ENCODE measurements at regions not wholly inside any gene's neighbourhood (a gene's known extent, or its start where the extent isn't known, plus 50 kb on each side); places are given as distances from the start of the nearest gene placed in this dataset.

DNA sequence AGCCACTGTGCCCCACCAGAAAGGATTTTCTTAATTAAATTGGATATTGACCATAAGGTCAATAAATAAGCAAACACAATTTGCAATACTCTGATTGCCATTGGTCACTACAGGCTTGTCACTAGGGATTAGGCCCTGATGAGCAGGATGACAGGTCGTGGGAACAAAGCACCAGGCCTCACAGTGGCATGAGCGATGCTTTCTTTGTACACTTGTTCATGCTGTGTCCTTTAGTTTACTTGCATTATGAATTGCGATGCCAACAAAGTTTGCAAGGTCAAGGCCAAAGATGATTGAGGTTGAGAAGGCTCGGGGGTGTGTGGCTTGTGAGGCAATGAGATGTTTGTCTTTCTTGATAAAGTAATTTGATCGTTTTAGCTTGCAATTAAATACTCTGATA is 136.0 kb downstream of the TTC8 start:
- TF ChIP-seq, protein P1, sequence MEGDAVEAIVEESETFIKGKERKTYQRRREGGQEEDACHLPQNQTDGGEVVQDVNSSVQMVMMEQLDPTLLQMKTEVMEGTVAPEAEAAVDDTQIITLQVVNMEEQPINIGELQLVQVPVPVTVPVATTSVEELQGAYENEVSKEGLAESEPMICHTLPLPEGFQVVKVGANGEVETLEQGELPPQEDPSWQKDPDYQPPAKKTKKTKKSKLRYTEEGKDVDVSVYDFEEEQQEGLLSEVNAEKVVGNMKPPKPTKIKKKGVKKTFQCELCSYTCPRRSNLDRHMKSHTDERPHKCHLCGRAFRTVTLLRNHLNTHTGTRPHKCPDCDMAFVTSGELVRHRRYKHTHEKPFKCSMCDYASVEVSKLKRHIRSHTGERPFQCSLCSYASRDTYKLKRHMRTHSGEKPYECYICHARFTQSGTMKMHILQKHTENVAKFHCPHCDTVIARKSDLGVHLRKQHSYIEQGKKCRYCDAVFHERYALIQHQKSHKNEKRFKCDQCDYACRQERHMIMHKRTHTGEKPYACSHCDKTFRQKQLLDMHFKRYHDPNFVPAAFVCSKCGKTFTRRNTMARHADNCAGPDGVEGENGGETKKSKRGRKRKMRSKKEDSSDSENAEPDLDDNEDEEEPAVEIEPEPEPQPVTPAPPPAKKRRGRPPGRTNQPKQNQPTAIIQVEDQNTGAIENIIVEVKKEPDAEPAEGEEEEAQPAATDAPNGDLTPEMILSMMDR (IDR thresholded peaks at IDR 0.05) = no peak
- TF ChIP-seq EZH2 (IDR thresholded peaks at IDR 0.05; ENCODE audit: borderline replicate concordance, insufficient read depth, low read depth, low read length, poor library complexity, severe bottlenecking) = no peak

All from B cell (primary cell).